ENCODE measurements at regions not wholly inside any gene's neighbourhood (a gene's known extent, or its start where the extent isn't known, plus 50 kb on each side); places are given as distances from the start of the nearest gene placed in this dataset.

GRCh38 chr3:16810593-16811367 lies 74.0 kb upstream of the PLCL2 start:
- TF ChIP-seq CTCF (IDR thresholded peaks at IDR 0.05) (no peak), ZFX (IDR thresholded peaks at IDR 0.05; ENCODE audit: borderline replicate concordance) (no peak)
